SK-N-MC (cell line): ENCODE measurements at regions not wholly inside any gene's neighbourhood (a gene's known extent, or its start where the extent isn't known, plus 50 kb on each side); places are given as distances from the start of the nearest gene placed in this dataset.

Experiments used
- EZH2 ChIP-seq: fragments of 200-600 bp; sonication (generic); IDR thresholded peaks from one replicate; pipeline ENCODE4 v1.6.1; 2017; ENCODE audit warnings: antibody characterized with exemption
- POLR2AphosphoS5 ChIP-seq: IDR thresholded peaks from 2 replicates; pipeline ENCODE4 v1.6.1; 2012; ENCODE audit warnings: mild to moderate bottlenecking, low read depth, low read length, borderline replicate concordance

DNA sequence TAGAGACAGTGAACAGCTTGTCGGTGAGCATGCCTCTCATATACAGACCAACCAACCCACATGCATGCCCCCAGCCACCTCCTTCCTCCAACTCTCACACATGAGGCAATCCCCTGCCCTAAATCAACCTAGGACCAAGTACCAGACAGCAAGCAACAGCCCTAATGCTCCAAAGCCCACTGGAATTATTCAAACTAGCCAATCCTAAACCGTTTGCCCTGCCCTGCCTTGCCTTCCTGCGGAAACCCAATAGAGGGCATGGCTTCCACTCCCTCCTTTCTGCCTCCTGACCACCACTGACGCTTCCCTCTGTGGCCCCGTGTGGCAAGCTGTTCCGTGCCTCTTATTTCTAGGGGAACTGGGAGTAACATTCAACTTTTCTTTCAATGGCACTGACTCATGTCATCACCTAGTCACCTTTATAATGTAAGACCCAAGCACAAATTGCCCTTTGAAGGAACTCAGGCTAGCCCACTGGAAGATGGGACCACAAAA lies 129.3 kb upstream of the GJB5 start:
- TF ChIP-seq POLR2AphosphoS5 (no peak), EZH2 (no peak)
